ENCODE measurements at regions not wholly inside any gene's neighbourhood (a gene's known extent, or its start where the extent isn't known, plus 50 kb on each side); places are given as distances from the start of the nearest gene placed in this dataset.

- TF ChIP-seq GLIS1 (tag by site-specific recombination; IDR thresholded peaks at IDR 0.05) (no peak), ZNF248 (tag by site-specific recombination; IDR thresholded peaks at IDR 0.05) (no peak), ZNF600 (tag by site-specific recombination; IDR thresholded peaks at IDR 0.05) (no peak), PBX3 (CRISPR knock-in tag; IDR thresholded peaks at IDR 0.05) (no peak), IKZF3 (tag by site-specific recombination; IDR thresholded peaks at IDR 0.05) (no peak)
- H3K4me1 ChIP-seq (ENCODE audit: control insufficient read depth, insufficient read depth, low read length), result peaks cover 9% of the 10 kb centered on the region
- H3K9me3 ChIP-seq (ENCODE audit: control insufficient read depth, insufficient read depth, low read depth, low read length), result no peaks in the 10 kb centered on the region
- ChIA-PET CTCF (interaction anchor here (0.6 to 0.9 kb wide), 2 partner anchors 131 to 538 kb away, joined by 3 read pairs; no protein-coding TSS in a partner anchor), POLR2A (no interaction called here)
- H3K36me3 ChIP-seq (ENCODE audit: control insufficient read depth in 2 of 2, insufficient read depth in 1 of 2, low read length in 2 of 2), result no peaks in the 10 kb centered on the region
- H3K4me3 ChIP-seq (ENCODE audit: low read depth, low read length), result no peak overlapping the region
- no peak overlapping the region for H3K27ac ChIP-seq (ENCODE audit: extremely low read depth, low read depth, low read length)
These were observed 113.5 kb upstream of the IL12A start for GRCh38 chr3:159875116-159875515.

GRCh38 chr3:159877924-159878323 is 110.7 kb upstream of the IL12A start:
- H3K4me1 ChIP-seq (ENCODE audit: control insufficient read depth, insufficient read depth, low read length), result peaks cover 4% of the 10 kb centered on the region
- H3K4me3 ChIP-seq (ENCODE audit: low read depth, low read length), result no peak overlapping the region
- ChIA-PET CTCF (interaction anchor here (0.9 kb wide), 1 partner anchor 50 kb away, joined by 5 read pairs; no protein-coding TSS in a partner anchor), POLR2A (no interaction called here)
- TF ChIP-seq HIC1 (tag by site-specific recombination; IDR thresholded peaks at IDR 0.05), result 0 out of 2 replicates have a peak, but pooled peaks have one; percentile 27
- TF ChIP-seq MZF1 (tag by site-specific recombination; IDR thresholded peaks at IDR 0.05; ENCODE audit: borderline replicate concordance), result no peak
- peak; percentile 51 for TF ChIP-seq ZFHX2 (tag by site-specific recombination; conservative IDR thresholded peaks at IDR 0.05)
- no peak for TF ChIP-seq ZBTB1 (tag by site-specific recombination; IDR thresholded peaks at IDR 0.05)
- no peak overlapping the region for H3K27ac ChIP-seq (ENCODE audit: extremely low read depth, low read depth, low read length)
- no peaks in the 10 kb centered on the region for H3K36me3 ChIP-seq (ENCODE audit: control insufficient read depth in 2 of 2, insufficient read depth in 1 of 2, low read length in 2 of 2)
- H3K9me3 ChIP-seq (ENCODE audit: control insufficient read depth, insufficient read depth, low read depth, low read length), result no peaks in the 10 kb centered on the region

GRCh38 chr3:159879146-159879545 is 109.5 kb upstream of the IL12A start:
- CTCF ChIA-PET, result interaction anchor here (0.7 kb wide), 1 partner anchor 351 kb away, joined by 3 read pairs; no protein-coding TSS in a partner anchor
- no peak for TF ChIP-seq ZNF596 (tag by site-specific recombination; IDR thresholded peaks at IDR 0.05)
- no peak for TF ChIP-seq ZSCAN5A (tag by site-specific recombination; IDR thresholded peaks at IDR 0.05)
- no peak for TF ChIP-seq ZNF324 (tag by site-specific recombination; IDR thresholded peaks at IDR 0.05)
- TF ChIP-seq ZNF239 (tag by site-specific recombination; IDR thresholded peaks at IDR 0.05), result no peak
- TF ChIP-seq HIC1 (tag by site-specific recombination; IDR thresholded peaks at IDR 0.05), result no peak
- no peak for TF ChIP-seq ZNF645 (tag by site-specific recombination; IDR thresholded peaks at IDR 0.05)
- TF ChIP-seq ZNF121 (tag by site-specific recombination; IDR thresholded peaks at IDR 0.05), result no peak
- TF ChIP-seq ZNF2 (tag by site-specific recombination; IDR thresholded peaks at IDR 0.05), result no peak
- TF ChIP-seq ZNF658 (tag by site-specific recombination; IDR thresholded peaks at IDR 0.05), result no peak
- no peak for TF ChIP-seq ZNF555 (tag by site-specific recombination; conservative IDR thresholded peaks at IDR 0.05)
- no peak for TF ChIP-seq ZEB2 (tag by site-specific recombination; IDR thresholded peaks at IDR 0.05)
- no peak for TF ChIP-seq ZNF670 (tag by site-specific recombination; IDR thresholded peaks at IDR 0.05; ENCODE audit: low read depth)
- TF ChIP-seq ZNF571 (tag by site-specific recombination; IDR thresholded peaks at IDR 0.05), result no peak
- Histone ChIP-seq H3K36me3 (ENCODE audit: control insufficient read depth in 2 of 2, insufficient read depth in 1 of 2, low read length in 2 of 2) (no peaks in the 10 kb centered on the region), H3K4me1 (ENCODE audit: control insufficient read depth, insufficient read depth, low read length) (peaks cover 11% of the 10 kb centered on the region), H3K4me3 (ENCODE audit: low read depth, low read length) (no peak overlapping the region), H3K27ac (ENCODE audit: extremely low read depth, low read depth, low read length) (no peak overlapping the region), H3K9me3 (ENCODE audit: control insufficient read depth, insufficient read depth, low read depth, low read length) (no peaks in the 10 kb centered on the region)
- POLR2A ChIA-PET, result no interaction called here

Measured in HEK293 (cell line).